Liver (tissue), 7 donors: ENCODE measurements at regions not wholly inside any gene's neighbourhood (a gene's known extent, or its start where the extent isn't known, plus 50 kb on each side); places are given as distances from the start of the nearest gene placed in this dataset.

ENCODE experiments used
- DNase-seq: peaks from one replicate; pipeline ENCODE4 v3.0.0-alpha.2; 2017; ENCODE audit warnings: low spot score
- H3K27ac ChIP-seq, 2 donors: one replicate each; pipeline ENCODE4 v1.7.0; 2013; ENCODE audit warnings: inconsistent platforms in 2 of 2, low read length in 2 of 2, control low read depth in 1 of 2, low read depth in 1 of 2, mild to moderate bottlenecking in 1 of 2
- H3K27me3 ChIP-seq, 4 donors: one replicate each; pipeline versions ENCODE4 v1.6.1 to v1.7.0; 2013; ENCODE audit warnings: low read length in 3 of 4, inconsistent platforms in 1 of 4, mild to moderate bottlenecking in 1 of 4, moderate library complexity in 1 of 4; ENCODE audit not compliant: control insufficient read depth in 4 of 4, insufficient read depth in 4 of 4
- H3K36me3 ChIP-seq, 4 donors: one replicate each; pipeline versions ENCODE4 v1.6.1 to v1.7.0; 2013; ENCODE audit warnings: low read length in 3 of 4, mild to moderate bottlenecking in 3 of 4, low read depth in 1 of 4, moderate library complexity in 1 of 4; ENCODE audit not compliant: control insufficient read depth in 4 of 4, insufficient read depth in 3 of 4
- H3K4me1 ChIP-seq, 4 donors: one replicate each; pipeline versions ENCODE4 v1.6.1 to v1.7.0; 2013; ENCODE audit warnings: low read length in 3 of 4, mild to moderate bottlenecking in 3 of 4, moderate library complexity in 1 of 4; ENCODE audit not compliant: control insufficient read depth in 4 of 4, insufficient read depth in 4 of 4
- H3K4me3 ChIP-seq, 3 donors: one replicate each; pipeline versions ENCODE4 v1.6.1 to v1.7.0; 2013; ENCODE audit warnings: low read length in 3 of 3, control low read depth in 1 of 3, low read depth in 1 of 3, mild to moderate bottlenecking in 1 of 3
- H3K9ac ChIP-seq, 2 donors: one replicate each; pipeline ENCODE4 v1.7.0; 2013; ENCODE audit warnings: low read length in 2 of 2, mild to moderate bottlenecking in 2 of 2, moderate library complexity in 2 of 2, control low read depth in 1 of 2, low read depth in 1 of 2
- H3K9me3 ChIP-seq, 4 donors: one replicate each; pipeline versions ENCODE4 v1.6.1 to v1.7.0; 2013; ENCODE audit warnings: low read length in 3 of 4; ENCODE audit not compliant: control insufficient read depth in 4 of 4
- ATF3 ChIP-seq: IDR thresholded peaks from 2 replicates; pipeline ENCODE4 v1.6.1; 2016; ENCODE audit warnings: antibody characterized with exemption
- CTCF ChIP-seq: fragments of 150-350 bp; IDR thresholded peaks from 2 replicates; pipeline ENCODE4 v1.5.1; 2017; ENCODE audit warnings: improper control_type of control experiment, low read depth, low read length; ENCODE audit not compliant: missing input control
- EGR1 ChIP-seq, 2 donors: IDR thresholded peaks; 2 replicates each; pipeline ENCODE4 v1.6.1; 2016 to 2018; ENCODE audit warnings: antibody characterized with exemption in 2 of 2, low read depth in 2 of 2
- FOXA1 ChIP-seq: IDR thresholded peaks from 2 replicates; pipeline ENCODE4 v1.6.1; 2016; ENCODE audit warnings: antibody characterized with exemption
- FOXA2 ChIP-seq: IDR thresholded peaks from 2 replicates; pipeline ENCODE4 v1.6.1; 2016; ENCODE audit warnings: antibody characterized with exemption
- GABPA ChIP-seq, 2 donors: IDR thresholded peaks in 1 of 2; conservative IDR thresholded peaks in 1 of 2; 2 replicates each; pipeline ENCODE4 v1.6.1; 2016; ENCODE audit warnings: antibody characterized with exemption in 2 of 2, mild to moderate bottlenecking in 1 of 2, moderate library complexity in 1 of 2
- HNF4A ChIP-seq, 2 donors: conservative IDR thresholded peaks; 2 replicates each; pipeline ENCODE4 v1.6.1; 2016; ENCODE audit warnings: antibody characterized with exemption in 2 of 2, mild to moderate bottlenecking in 2 of 2
- HNF4G ChIP-seq: IDR thresholded peaks from 2 replicates; pipeline ENCODE4 v1.6.1; 2016; ENCODE audit warnings: antibody characterized with exemption
- JUND ChIP-seq, 2 donors: IDR thresholded peaks; 2 replicates each; pipeline ENCODE4 v1.6.1; 2016; ENCODE audit warnings: antibody characterized with exemption in 2 of 2
- MAX ChIP-seq: IDR thresholded peaks from 2 replicates; pipeline ENCODE4 v1.6.1; 2016; ENCODE audit warnings: antibody characterized with exemption
- NR2F2 ChIP-seq: IDR thresholded peaks from 2 replicates; pipeline ENCODE4 v1.6.1; 2016; ENCODE audit warnings: antibody characterized with exemption
- RAD21 ChIP-seq, 2 donors: IDR thresholded peaks; 2 replicates each; pipeline ENCODE4 v1.6.1; 2016; ENCODE audit warnings: antibody characterized with exemption in 2 of 2, mild to moderate bottlenecking in 2 of 2
- REST ChIP-seq: IDR thresholded peaks from 2 replicates; pipeline ENCODE4 v1.6.1; 2016; ENCODE audit warnings: antibody characterized with exemption, mild to moderate bottlenecking
- RXRA ChIP-seq, 2 donors: IDR thresholded peaks; 2 replicates each; pipeline ENCODE4 v1.6.1; 2017 to 2018; ENCODE audit warnings: antibody characterized with exemption in 2 of 2, mild to moderate bottlenecking in 1 of 2
- SP1 ChIP-seq: IDR thresholded peaks from 2 replicates; pipeline ENCODE4 v1.6.1; 2018; ENCODE audit warnings: antibody characterized with exemption, mild to moderate bottlenecking
- YY1 ChIP-seq: IDR thresholded peaks from 2 replicates; pipeline ENCODE4 v1.6.1; 2016; ENCODE audit warnings: antibody characterized with exemption, mild to moderate bottlenecking
- ZBTB33 ChIP-seq: IDR thresholded peaks from 2 replicates; pipeline ENCODE4 v1.6.1; 2016; ENCODE audit warnings: antibody characterized with exemption
- donor health status: healthy.
- donor health status: healthy.
- donor health status: healthy.
- donor health status: healthy.

GRCh38 chr5:87007737-87008136 is 259.9 kb upstream of the RASA1 start:
- Histone ChIP-seq H3K4me1 (no peaks in the 10 kb centered on the region), H3K36me3 (no peaks in the 10 kb centered on the region), H3K27me3 (no peaks in the 10 kb centered on the region), H3K27ac (no peak overlapping the region), H3K9me3 (no peaks in the 10 kb centered on the region), H3K4me3 (no peak overlapping the region), H3K9ac (no peak overlapping the region)
- no peak for TF ChIP-seq ZBTB33
- no peak for TF ChIP-seq REST
- no peak for TF ChIP-seq FOXA1
- TF ChIP-seq ATF3: no peak
- TF ChIP-seq SP1: no peak
- no peak for TF ChIP-seq GABPA (IDR thresholded peaks at IDR 0.05 in 1 of 2, conservative IDR thresholded peaks at IDR 0.05 in 1 of 2)
- TF ChIP-seq HNF4A (conservative IDR thresholded peaks at IDR 0.05): no peak
- TF ChIP-seq NR2F2: no peak
- TF ChIP-seq RAD21 (IDR thresholded peaks at IDR 0.05): no peak
- no peak for TF ChIP-seq FOXA2
- no peak for TF ChIP-seq RXRA (IDR thresholded peaks at IDR 0.05)
- no peak for TF ChIP-seq JUND (IDR thresholded peaks at IDR 0.05)
- TF ChIP-seq HNF4G: no peak
- no peak for TF ChIP-seq CTCF
- TF ChIP-seq YY1: no peak
- TF ChIP-seq EGR1 (IDR thresholded peaks at IDR 0.05; ENCODE audit: low read depth in 2 of 2): no peak
- TF ChIP-seq MAX: no peak
- DNase-seq: no peak
